CD14-positive monocyte (primary cell): ENCODE measurements at regions not wholly inside any gene's neighbourhood (a gene's known extent, or its start where the extent isn't known, plus 50 kb on each side); places are given as distances from the start of the nearest gene placed in this dataset.

Experiments used
- DNase-seq, 3 donors: peaks; one replicate each; pipeline ENCODE4 v3.0.0-alpha.2; 2011 to 2022
- H2AFZ ChIP-seq: 2 replicates; pipeline ENCODE4 v1.6.0; 2012; ENCODE audit warnings: mild to moderate bottlenecking, low read depth, low read length, inconsistent platforms; ENCODE audit not compliant: insufficient read depth, poor library complexity, severe bottlenecking
- H3K27ac ChIP-seq, 2 donors: 1 replicate in 1 of 2; 2 replicates in 1 of 2; pipeline ENCODE4 v1.5.1; 2012 to 2013; ENCODE audit warnings: low read length in 2 of 2, control low read depth in 1 of 2, inconsistent platforms in 1 of 2, low read depth in 1 of 2, mild to moderate bottlenecking in 1 of 2
- H3K27me3 ChIP-seq, 2 donors: one replicate each; pipeline versions ENCODE4 v1.6.0 to v1.6.1; 2011 to 2013; ENCODE audit warnings: low read length in 2 of 2; ENCODE audit not compliant: control insufficient read depth in 2 of 2, insufficient read depth in 2 of 2
- H3K36me3 ChIP-seq, 2 donors: replicated peaks in 1 of 2; 1 replicate in 1 of 2; 2 replicates in 1 of 2; pipeline versions ENCODE4 v1.5.1 to v1.6.1; 2012 to 2013; ENCODE audit warnings: low read length in 2 of 2, control low read depth in 1 of 2, inconsistent platforms in 1 of 2, mild to moderate bottlenecking in 1 of 2; ENCODE audit not compliant: insufficient read depth in 2 of 2, control insufficient read depth in 1 of 2
- H3K4me1 ChIP-seq, 2 donors: 1 replicate in 1 of 2; 2 replicates in 1 of 2; pipeline versions ENCODE4 v1.5.1 to v1.6.1; 2012 to 2013; ENCODE audit warnings: low read length in 2 of 2, control low read depth in 1 of 2, inconsistent platforms in 1 of 2, mild to moderate bottlenecking in 1 of 2, moderate library complexity in 1 of 2; ENCODE audit not compliant: insufficient read depth in 2 of 2, control insufficient read depth in 1 of 2
- H3K4me2 ChIP-seq: replicated peaks from 2 replicates; pipeline ENCODE3; 2012; ENCODE audit warnings: low read length, moderate library complexity, mild to moderate bottlenecking; ENCODE audit not compliant: poor library complexity, severe bottlenecking; ENCODE audit errors: extremely low read depth
- H3K4me3 ChIP-seq, 3 experiments: fragments of 200-600 bp in 1 of 3; sonication (generic) in 1 of 3; replicated peaks in 1 of 3; 1 replicate in 2 of 3; 2 replicates in 1 of 3; pipeline ENCODE4 v1.5.1; 2011 to 2013; ENCODE audit warnings: low read length in 3 of 3, mild to moderate bottlenecking in 3 of 3, control low read depth in 2 of 3, low read depth in 2 of 3, inconsistent platforms in 1 of 3, moderate library complexity in 1 of 3
- H3K79me2 ChIP-seq: 2 replicates; pipeline ENCODE4 v1.6.0; 2012; ENCODE audit warnings: mild to moderate bottlenecking, control low read depth, inconsistent platforms, low read length, moderate library complexity; ENCODE audit not compliant: insufficient read depth
- H3K9ac ChIP-seq: 2 replicates; pipeline ENCODE4 v1.6.0; 2017; ENCODE audit warnings: low read length, mild to moderate bottlenecking; ENCODE audit not compliant: insufficient read depth, poor library complexity, severe bottlenecking
- H3K9me3 ChIP-seq, 2 donors: replicated peaks in 1 of 2; 1 replicate in 1 of 2; 2 replicates in 1 of 2; pipeline versions ENCODE4 v1.5.1 to v1.6.1; 2012 to 2013; ENCODE audit warnings: low read length in 2 of 2, control low read depth in 1 of 2; ENCODE audit not compliant: control insufficient read depth in 1 of 2, insufficient read depth in 1 of 2
- H4K20me1 ChIP-seq: 2 replicates; pipeline ENCODE4 v1.6.0; 2012; ENCODE audit warnings: mild to moderate bottlenecking, low read length, control low read depth, moderate library complexity; ENCODE audit not compliant: insufficient read depth
- H3K27ac Mint-ChIP-seq, 7 donors: one replicate each; pipeline ENCODE4 v1.8.0; 2020; ENCODE audit warnings: mild to moderate bottlenecking in 7 of 7, mixed read lengths in 7 of 7, moderate library complexity in 6 of 7, inconsistent platforms in 2 of 7
- H3K27me3 Mint-ChIP-seq, 3 donors: one replicate each; pipeline ENCODE4 v1.8.0; 2021 to 2022; ENCODE audit warnings: low read depth in 3 of 3, mild to moderate bottlenecking in 3 of 3, mixed read lengths in 3 of 3, moderate library complexity in 3 of 3, inconsistent platforms in 1 of 3
- H3K36me3 Mint-ChIP-seq, 2 donors: one replicate each; pipeline ENCODE4 v1.8.0; 2020; ENCODE audit warnings: mixed read lengths in 2 of 2, inconsistent platforms in 1 of 2, mild to moderate bottlenecking in 1 of 2
- H3K4me1 Mint-ChIP-seq: one replicate; pipeline ENCODE4 v1.8.0; 2020; ENCODE audit warnings: mild to moderate bottlenecking, mixed read lengths
- H3K4me3 Mint-ChIP-seq, 2 donors: one replicate each; pipeline ENCODE4 v1.8.0; 2020; ENCODE audit warnings: mild to moderate bottlenecking in 2 of 2, mixed read lengths in 2 of 2, moderate library complexity in 1 of 2
- H3K9me3 Mint-ChIP-seq, 7 donors: one replicate each; pipeline ENCODE4 v1.8.0; 2020 to 2022; ENCODE audit warnings: mixed read lengths in 7 of 7, mild to moderate bottlenecking in 6 of 7, moderate library complexity in 6 of 7, inconsistent platforms in 2 of 7
- WGBS: methylation state at CpG from one replicate; pipeline ENCODE4 v1.1.5; 2013; ENCODE audit warnings: missing lambda C conversion rate; ENCODE audit not compliant: insufficient coverage; 5-methylcytosine and 5-hydroxymethylcytosine counted together
- intact Hi-C, 2 donors: fragments of 100-400 bp; cut with micrococcal nuclease; formaldehyde crosslinking; loops; one replicate each; pipeline versions ENCODE4 v1.15.0 to v1.15.1; 2023
- TF ChIP-seq, protein P1 (sequence below): fragments of 200-600 bp; IDR thresholded peaks from one replicate; pipeline ENCODE4 v1.8.0; 2022; ENCODE audit warnings: antibody characterized with exemption, mild to moderate bottlenecking

DNA sequence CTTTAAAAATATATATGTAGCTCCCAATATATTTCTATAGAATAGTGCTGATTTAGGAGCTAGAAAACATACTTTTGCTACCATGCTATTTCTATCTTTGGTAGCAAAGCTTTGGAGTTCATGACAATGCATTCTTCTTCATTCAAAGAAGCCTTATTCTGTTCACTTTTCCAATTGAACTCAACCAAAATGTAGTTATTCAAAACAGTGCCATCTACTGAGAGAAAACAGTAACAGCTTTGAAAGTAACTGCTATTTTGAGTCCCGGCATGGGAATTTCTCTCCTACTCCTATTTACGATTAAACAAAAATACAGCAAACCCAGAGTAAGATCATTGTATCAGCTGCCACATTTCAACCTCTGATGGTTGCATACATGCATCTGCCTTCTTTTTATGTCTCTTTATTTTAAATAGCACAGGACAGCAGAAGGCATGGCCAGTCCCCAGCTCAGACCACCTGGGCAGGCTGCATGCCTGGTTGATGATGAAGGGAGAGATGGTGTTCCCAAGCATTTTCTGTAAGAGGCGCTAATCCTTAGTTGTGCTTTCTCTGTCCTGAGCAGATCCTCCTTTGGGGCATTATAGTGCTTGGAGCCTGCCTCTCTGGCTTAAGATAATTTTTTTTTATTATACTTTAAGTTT, 69.7 kb upstream of the SULT1C3 start:
- intact Hi-C loops: no loop called here
- no peak overlapping the region for H3K27ac ChIP-seq
- H3K27me3 ChIP-seq: no peaks in the 10 kb centered on the region
- H2AFZ ChIP-seq: no peak overlapping the region
- H3K9ac ChIP-seq: no peak overlapping the region
- H3K36me3 ChIP-seq: no peaks in the 10 kb centered on the region
- H3K4me1 ChIP-seq: no peaks in the 10 kb centered on the region
- H3K27ac Mint-ChIP-seq: no peak overlapping the region
- 47% methylated on average over 2 of the region's 3 CpGs for WGBS
- H3K4me3 ChIP-seq: no peak overlapping the region
- no peak for DNase-seq
- H3K36me3 Mint-ChIP-seq: no peaks in the 10 kb centered on the region
- no peaks in the 10 kb centered on the region for H3K4me1 Mint-ChIP-seq
- no peak overlapping the region for H3K4me3 Mint-ChIP-seq
- H3K27me3 Mint-ChIP-seq: no peaks in the 10 kb centered on the region
- H3K4me2 ChIP-seq: no peak overlapping the region
- H3K79me2 ChIP-seq: no peaks in the 10 kb centered on the region
- H4K20me1 ChIP-seq: no peaks in the 10 kb centered on the region
- TF ChIP-seq, protein P1, sequence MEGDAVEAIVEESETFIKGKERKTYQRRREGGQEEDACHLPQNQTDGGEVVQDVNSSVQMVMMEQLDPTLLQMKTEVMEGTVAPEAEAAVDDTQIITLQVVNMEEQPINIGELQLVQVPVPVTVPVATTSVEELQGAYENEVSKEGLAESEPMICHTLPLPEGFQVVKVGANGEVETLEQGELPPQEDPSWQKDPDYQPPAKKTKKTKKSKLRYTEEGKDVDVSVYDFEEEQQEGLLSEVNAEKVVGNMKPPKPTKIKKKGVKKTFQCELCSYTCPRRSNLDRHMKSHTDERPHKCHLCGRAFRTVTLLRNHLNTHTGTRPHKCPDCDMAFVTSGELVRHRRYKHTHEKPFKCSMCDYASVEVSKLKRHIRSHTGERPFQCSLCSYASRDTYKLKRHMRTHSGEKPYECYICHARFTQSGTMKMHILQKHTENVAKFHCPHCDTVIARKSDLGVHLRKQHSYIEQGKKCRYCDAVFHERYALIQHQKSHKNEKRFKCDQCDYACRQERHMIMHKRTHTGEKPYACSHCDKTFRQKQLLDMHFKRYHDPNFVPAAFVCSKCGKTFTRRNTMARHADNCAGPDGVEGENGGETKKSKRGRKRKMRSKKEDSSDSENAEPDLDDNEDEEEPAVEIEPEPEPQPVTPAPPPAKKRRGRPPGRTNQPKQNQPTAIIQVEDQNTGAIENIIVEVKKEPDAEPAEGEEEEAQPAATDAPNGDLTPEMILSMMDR: peak; percentile 52
- H3K9me3 Mint-ChIP-seq: peaks cover 0 to 3% (median 0%) of the 10 kb centered on the region in 7 donors
- no peaks in the 10 kb centered on the region for H3K9me3 ChIP-seq

DNA sequence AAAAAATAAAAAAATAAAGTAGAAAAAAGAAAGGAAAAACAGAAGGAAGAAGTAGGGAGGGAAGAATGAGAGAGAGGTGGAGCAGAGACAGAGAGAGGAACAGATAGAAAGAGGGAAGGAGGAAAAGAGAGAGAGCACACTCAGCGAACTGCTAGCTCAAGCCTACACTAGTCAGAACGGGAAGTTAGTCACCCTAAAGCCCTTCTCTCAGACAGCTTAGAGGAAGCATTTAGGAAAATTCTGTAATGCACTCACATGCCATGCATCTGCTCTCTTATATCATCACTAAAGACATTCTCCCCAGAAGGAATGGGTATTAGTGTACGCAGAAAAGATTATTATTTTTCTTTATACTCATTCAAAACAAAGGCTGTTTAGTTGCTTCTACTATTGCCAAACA, 68.1 kb upstream of the SULT1C3 start:
- Mint-ChIP-seq H3K36me3 (no peaks in the 10 kb centered on the region), H3K27me3 (no peaks in the 10 kb centered on the region), H3K4me1 (no peaks in the 10 kb centered on the region), H3K4me3 (no peak overlapping the region), H3K9me3 (peaks cover 0 to 3% (median 0%) of the 10 kb centered on the region in 7 donors), H3K27ac (no peak overlapping the region)
- Histone ChIP-seq H4K20me1 (no peaks in the 10 kb centered on the region), H3K9me3 (no peaks in the 10 kb centered on the region), H3K4me1 (no peaks in the 10 kb centered on the region), H3K27me3 (no peaks in the 10 kb centered on the region), H3K36me3 (no peaks in the 10 kb centered on the region), H3K4me2 (no peak overlapping the region), H3K9ac (no peak overlapping the region), H3K79me2 (no peaks in the 10 kb centered on the region), H2AFZ (no peak overlapping the region), H3K4me3 (no peak overlapping the region), H3K27ac (no peak overlapping the region)
- intact Hi-C loops: no loop called here
- TF ChIP-seq, protein P1: no peak
- 40% methylated on average over 1 of the region's 3 CpGs for WGBS
- DNase-seq: peak in 1 of 3 donors; percentile 2
